GM12891 (cell line): ENCODE measurements at regions not wholly inside any gene's neighbourhood (a gene's known extent, or its start where the extent isn't known, plus 50 kb on each side); places are given as distances from the start of the nearest gene placed in this dataset.
A peak's percentile ranks its signal among the peaks of the same experiment; 100 is the strongest.

Source experiments
- DNase-seq: peaks from one replicate; pipeline ENCODE4 v3.0.0; 2011; ENCODE audit warnings: low spot score; ENCODE audit not compliant: insufficient read length
- FAIRE-seq: peaks from 2 replicates; lab custom pipeline; 2011; peaks lifted over from hg19 to GRCh38; lab: Jason Lieb, UNC
- PAX5 ChIP-seq: IDR thresholded peaks from 2 replicates; pipeline ENCODE4 v1.6.1; 2011; ENCODE audit warnings: low read length, moderate library complexity, mild to moderate bottlenecking; ENCODE audit not compliant: insufficient read depth, severe bottlenecking
- POLR2A ChIP-seq: IDR thresholded peaks from 2 replicates; pipeline ENCODE4 v1.6.1; 2011; ENCODE audit warnings: low read depth, low read length, control low read depth
- POLR2AphosphoS5 ChIP-seq: IDR thresholded peaks from 2 replicates; pipeline ENCODE4 v1.6.1; 2011; ENCODE audit warnings: low read depth, low read length, control low read depth
- POU2F2 ChIP-seq: IDR thresholded peaks from 2 replicates; pipeline ENCODE4 v1.6.1; 2011; ENCODE audit warnings: low read depth, mild to moderate bottlenecking, control low read depth, low read length, moderate library complexity
- SPI1 ChIP-seq: IDR thresholded peaks from 2 replicates; pipeline ENCODE4 v1.6.1; 2011; ENCODE audit warnings: low read depth, low read length, control low read depth
- TAF1 ChIP-seq: IDR thresholded peaks from 2 replicates; pipeline ENCODE4 v1.6.1; 2011; ENCODE audit warnings: low read depth, low read length, control low read depth

DNA sequence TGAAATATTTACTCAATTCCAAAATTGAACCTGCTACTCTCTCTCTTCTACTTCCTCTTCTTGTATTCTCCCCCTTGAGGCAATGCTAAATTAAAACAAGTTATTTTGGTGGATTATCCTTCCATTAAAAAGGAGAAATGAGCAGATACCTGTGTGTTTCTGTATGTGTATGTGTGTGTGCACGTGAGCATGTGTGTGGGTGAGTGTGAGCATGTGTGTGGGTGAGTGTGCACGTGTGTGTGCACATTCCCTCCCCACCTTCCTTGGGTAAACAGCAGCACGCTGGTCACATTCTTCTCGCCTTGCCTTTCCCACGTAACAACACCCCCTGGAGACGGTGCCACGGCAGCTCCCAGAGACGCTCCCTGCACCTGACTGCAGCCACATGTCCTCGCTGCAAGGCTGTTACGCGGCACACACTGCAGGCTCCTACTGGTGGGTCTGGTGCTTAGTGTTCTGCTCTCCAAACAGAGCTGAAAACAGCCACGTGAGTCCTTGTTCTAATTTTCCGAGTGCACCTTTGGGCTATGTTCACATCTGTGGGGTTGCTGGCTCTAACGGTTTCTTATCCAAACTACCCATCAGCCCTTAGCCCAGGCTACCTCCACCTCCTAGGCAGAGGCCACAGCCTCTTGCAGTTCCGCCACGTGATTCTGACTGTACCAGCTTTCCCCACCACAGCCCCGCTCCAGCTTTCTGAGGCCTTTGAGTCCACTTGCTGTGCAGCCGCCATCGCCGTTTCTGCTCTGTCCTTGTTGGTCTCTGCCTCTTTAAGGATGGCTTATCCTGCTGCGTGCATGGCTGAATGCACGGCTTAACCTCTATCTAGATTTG, 123.4 kb downstream of the CTTN start:
- TF ChIP-seq POLR2A (no peak), SPI1 (no peak), POLR2AphosphoS5 (no peak), PAX5 (no peak), TAF1 (no peak), POU2F2 (no peak)
- FAIRE-seq (peak; percentile 41), DNase-seq (no peak)

DNA sequence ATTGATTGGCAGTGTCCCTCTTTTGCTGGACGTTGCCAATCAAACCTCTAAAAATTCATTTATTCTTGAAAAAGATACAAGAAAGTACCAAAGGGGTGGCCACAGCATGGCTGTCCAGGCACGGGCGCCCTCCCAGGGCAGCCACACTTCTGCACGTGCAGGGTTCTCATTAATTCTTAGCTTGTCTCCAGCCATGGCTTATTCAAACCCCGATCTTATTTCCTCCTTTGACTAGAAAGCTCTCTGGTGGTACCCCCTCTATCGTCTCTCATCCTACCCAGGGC, 123.9 kb downstream of the CTTN start:
- no peak for TF ChIP-seq SPI1
- TF ChIP-seq POLR2AphosphoS5 = no peak
- TF ChIP-seq POLR2A = no peak
- no peak for TF ChIP-seq TAF1
- no peak for TF ChIP-seq POU2F2
- TF ChIP-seq PAX5 = no peak
- FAIRE-seq (no peak), DNase-seq (no peak)

DNA sequence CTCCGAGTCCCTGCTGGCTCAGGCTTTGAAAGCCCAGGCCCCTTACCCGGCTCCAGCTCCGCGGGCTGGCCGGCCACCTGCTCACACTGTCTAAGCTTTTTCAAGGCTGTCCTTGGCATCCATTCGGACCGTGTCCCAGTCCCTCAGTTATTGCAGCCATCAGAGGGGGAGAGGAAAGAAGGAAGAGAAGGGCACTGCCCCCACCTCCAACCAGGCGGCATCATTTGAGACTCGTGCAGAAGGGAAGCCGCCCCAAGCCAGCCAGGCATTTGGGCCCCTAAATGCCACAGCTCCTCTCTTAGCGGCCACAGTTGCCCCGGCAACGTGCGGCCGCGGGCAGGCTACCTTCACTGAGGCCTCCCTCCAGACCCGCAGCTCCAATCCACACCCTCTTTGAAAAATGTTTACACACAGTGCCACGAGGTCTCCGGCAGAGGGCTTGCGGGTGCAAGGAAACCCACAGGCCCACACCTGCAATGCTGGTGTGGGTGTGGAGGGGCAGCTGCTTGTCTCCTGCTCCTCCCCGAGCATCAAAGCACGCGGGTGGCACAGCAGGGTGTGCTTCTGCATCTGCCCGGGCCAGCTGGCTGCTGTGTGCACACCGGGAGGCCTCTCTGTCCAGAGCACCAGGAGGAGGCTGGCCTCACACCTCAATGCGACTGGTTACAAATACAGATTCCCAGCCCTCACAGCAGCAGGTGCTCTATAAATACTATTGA, 124.4 kb downstream of the CTTN start:
- DNase-seq (no peak), FAIRE-seq (no peak)
- TF ChIP-seq TAF1 (no peak), POLR2AphosphoS5 (no peak), POU2F2 (no peak), SPI1 (no peak), PAX5 (no peak), POLR2A (no peak)

DNA sequence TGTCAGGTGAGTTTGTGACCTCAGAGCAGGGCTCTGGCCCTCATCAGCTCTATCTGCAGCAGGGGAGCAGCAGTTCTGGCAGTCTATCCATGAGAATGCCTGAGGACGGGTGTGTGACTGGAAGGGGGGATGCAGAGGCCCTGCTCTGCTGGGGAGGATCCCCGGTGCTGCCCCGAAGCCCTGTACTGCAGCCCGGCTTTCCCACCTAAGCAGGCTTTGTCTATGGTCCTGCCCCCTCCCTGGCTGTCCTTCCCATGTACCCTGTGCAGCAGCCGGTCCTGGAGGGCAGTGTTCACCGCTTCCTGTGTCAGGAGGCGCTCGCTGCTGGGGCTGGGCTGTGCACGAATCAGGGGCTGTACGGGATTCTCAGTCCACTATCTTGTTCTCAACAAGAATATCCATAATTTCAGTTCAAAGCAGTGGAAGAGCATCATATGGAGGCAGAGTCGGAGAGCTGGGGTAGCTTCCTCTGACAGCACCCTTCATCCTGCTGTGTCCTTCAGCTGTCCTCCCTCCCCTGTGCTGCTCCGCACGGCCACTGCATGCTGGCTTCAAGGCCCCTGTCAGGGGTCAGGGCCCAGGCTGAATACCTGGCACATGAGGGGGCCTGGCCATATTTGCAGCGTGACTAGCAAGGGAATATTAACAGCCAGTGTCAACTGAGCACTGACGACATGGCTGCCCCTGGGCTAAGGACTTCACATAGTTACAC, 125.2 kb downstream of the CTTN start:
- DNase-seq (no peak), FAIRE-seq (no peak)
- TF ChIP-seq PAX5 (no peak), POU2F2 (no peak), SPI1 (no peak), TAF1 (no peak), POLR2AphosphoS5 (no peak), POLR2A (no peak)

DNA sequence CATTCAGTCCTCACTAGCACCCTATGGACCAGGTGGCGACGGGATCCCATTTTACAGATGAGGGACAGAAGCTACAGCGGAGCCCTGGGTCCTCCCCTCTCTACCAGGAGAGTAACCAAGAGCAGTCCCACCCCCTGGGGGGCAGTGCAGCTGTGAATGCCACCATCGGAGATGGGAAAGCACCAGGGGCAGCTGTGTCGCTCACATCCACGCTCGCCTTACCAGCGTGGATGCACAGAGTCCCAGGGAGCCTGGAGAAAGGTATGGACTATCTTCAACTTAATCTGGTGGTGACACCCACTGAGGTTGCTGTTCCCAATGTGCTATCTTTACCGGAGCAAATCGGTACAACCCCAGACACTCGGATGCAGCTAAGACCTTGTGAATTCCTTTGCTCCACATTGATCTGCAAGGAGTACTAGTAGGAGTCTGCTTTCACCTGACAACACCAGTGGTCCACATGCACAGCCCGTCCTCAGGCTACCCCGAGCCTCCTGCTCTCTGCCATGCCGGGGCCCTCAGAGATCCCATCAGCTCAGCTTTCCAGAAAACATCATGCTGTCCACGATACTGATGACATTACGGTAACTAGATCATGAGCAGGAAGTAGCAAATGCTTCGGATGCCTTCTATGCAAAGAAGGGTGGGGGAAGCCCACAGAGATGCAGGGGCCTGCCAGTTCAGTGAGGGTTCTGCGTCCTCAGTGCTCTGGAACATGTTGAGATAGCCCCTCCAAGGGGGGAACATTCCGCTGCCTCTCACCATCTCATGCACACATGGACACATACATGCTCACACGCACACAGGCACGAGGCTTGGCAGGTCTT, 126.0 kb downstream of the CTTN start:
- no peak for FAIRE-seq
- no peak for TF ChIP-seq TAF1
- TF ChIP-seq POLR2AphosphoS5 = no peak
- TF ChIP-seq PAX5 = no peak
- no peak for TF ChIP-seq POU2F2
- no peak for TF ChIP-seq POLR2A
- no peak for TF ChIP-seq SPI1
- no peak for DNase-seq

DNA sequence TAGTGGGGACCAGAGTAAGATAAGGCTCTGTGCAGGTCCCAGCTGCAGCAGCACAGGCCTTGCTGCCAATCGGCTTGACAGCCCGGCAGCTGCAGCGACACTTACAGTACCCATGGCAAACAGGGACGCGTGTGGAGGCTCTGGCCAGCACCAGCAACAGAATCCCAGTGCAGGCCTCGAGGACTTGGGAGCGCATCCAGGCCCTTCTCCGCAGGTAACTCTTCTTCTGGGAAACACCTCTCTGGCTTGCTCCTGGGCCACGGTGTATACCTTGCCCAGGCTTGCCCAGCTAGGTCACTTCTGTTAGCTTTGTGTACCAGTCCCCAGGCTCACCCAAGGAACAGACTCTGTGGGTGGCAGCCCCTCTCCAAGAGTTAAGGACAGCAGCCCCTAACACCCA, 126.7 kb downstream of the CTTN start:
- DNase-seq (no peak), FAIRE-seq (no peak)
- TF ChIP-seq TAF1 = no peak
- TF ChIP-seq SPI1 = no peak
- no peak for TF ChIP-seq POLR2AphosphoS5
- TF ChIP-seq POU2F2 = no peak
- no peak for TF ChIP-seq PAX5
- TF ChIP-seq POLR2A = no peak

DNA sequence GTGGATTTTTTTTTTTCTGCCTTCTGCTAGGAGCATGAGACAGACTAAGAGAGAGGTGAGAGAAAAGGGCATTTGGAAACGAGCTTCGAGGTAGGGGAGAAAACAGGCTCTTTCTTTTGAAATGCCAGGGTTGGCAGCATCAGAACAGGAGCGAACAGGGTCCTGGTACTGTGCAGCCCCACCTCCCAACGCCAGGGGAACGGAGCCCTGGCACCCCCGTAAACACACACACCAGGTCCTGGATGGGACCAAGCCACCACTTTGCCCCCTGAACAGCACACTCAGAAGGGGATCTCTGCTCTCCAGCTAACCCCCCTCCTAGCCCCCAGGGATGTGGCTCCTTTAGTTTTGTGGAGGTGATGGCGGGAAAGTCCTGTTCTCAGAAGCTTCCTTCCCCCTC, 127.1 kb downstream of the CTTN start:
- TF ChIP-seq PAX5 = no peak
- no peak for TF ChIP-seq POU2F2
- TF ChIP-seq POLR2AphosphoS5 = no peak
- no peak for TF ChIP-seq TAF1
- TF ChIP-seq SPI1 = no peak
- TF ChIP-seq POLR2A = no peak
- DNase-seq = no peak
- no peak for FAIRE-seq

DNA sequence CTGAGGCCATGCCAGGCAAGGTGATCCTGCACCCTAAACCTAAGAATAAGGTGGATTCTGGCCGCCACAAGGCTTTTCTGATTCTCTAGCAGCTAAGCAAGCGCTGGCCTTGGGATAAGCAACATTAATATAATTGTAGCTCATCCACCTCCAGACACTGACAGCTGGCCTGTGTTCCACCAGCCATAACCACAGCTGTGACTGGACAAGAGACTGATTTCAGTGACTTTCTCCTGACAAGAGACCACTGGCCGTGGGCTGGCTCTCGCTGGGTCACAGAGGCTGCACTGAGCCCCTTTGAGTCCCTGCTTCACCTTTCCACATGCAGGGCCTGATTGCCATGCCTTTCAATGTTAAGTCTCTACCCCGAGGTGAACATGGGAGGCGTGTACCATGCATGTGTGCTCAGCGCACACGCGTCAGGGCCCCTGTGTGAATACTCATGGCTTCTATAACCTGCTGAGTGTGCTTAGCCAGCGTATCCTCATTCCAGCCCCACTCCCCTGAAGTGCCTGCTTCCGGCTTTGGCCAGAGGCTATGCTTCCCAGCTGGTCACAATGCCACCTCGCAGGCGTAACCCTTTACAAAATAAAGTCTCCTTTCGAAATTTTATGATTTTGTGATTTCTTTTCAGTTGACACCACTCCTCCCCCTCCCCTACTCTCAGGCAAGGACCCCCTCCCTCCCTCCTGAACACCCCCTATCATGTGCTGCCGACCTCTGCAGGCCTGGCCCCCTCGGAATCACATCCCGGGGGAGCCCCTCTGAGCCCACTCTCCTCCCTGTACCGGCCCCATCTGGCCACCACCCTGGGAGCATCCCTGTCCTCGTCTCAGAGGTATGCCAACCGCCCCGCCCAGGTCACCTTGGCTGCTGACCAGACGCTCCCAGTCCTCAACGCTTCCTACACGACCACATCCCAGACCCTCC, 128.1 kb downstream of the CTTN start:
- no peak for TF ChIP-seq POLR2AphosphoS5
- TF ChIP-seq PAX5 = no peak
- no peak for TF ChIP-seq SPI1
- TF ChIP-seq POLR2A = no peak
- TF ChIP-seq TAF1 = no peak
- no peak for TF ChIP-seq POU2F2
- DNase-seq = no peak
- no peak for FAIRE-seq
